GM13976 (cell line): ENCODE measurements at regions not wholly inside any gene's neighbourhood (a gene's known extent, or its start where the extent isn't known, plus 50 kb on each side); places are given as distances from the start of the nearest gene placed in this dataset.

Experiments used
- DNase-seq: peaks from one replicate; pipeline ENCODE4 v3.0.0; 2012; ENCODE audit warnings: low spot score
- CTCF ChIP-seq: IDR thresholded peaks from 2 replicates; pipeline ENCODE4 v1.5.1; 2012; ENCODE audit warnings: borderline replicate concordance, mild to moderate bottlenecking; ENCODE audit not compliant: insufficient read depth; ENCODE audit errors: extremely low read depth, missing control alignments, control extremely low read depth
- in situ Hi-C: fragments of 300-500 bp; cut with MboI; formaldehyde crosslinking; loops from one replicate; pipeline ENCODE4 v1.12.0; 2022; ENCODE audit warnings: low sequenced_read_pairs, mixed read lengths, inconsistent platforms; ENCODE audit not compliant: unreplicated experiment

GRCh38 chrX:39017077-39017476, 215.8 kb downstream of the MID1IP1 start:
- in situ Hi-C loops, result no loop called here
- no peak for DNase-seq
- no peak for TF ChIP-seq CTCF

GRCh38 chrX:39017716-39018115, 216.5 kb downstream of the MID1IP1 start:
- TF ChIP-seq CTCF, result no peak
- no peak for DNase-seq
- in situ Hi-C loops, result no loop called here

- no peak for TF ChIP-seq CTCF
- in situ Hi-C loops, result no loop called here
- no peak for DNase-seq
These were observed 217.3 kb downstream of the MID1IP1 start for GRCh38 chrX:39018541-39018940.

- in situ Hi-C loops, result no loop called here
- no peak for DNase-seq
- no peak for TF ChIP-seq CTCF
These were observed 217.8 kb downstream of the MID1IP1 start for GRCh38 chrX:39019056-39019455.

- DNase-seq, result no peak
- TF ChIP-seq CTCF, result no peak
- in situ Hi-C loops, result no loop called here
These were observed 218.9 kb downstream of the MID1IP1 start for GRCh38 chrX:39020051-39020669.

- no peak for DNase-seq
- in situ Hi-C loops, result no loop called here
- no peak for TF ChIP-seq CTCF
These were observed 220.8 kb downstream of the MID1IP1 start for GRCh38 chrX:39022106-39022505.
